Stimulated activated naive CD4-positive, alpha-beta T cell (primary cell): ENCODE measurements at regions not wholly inside any gene's neighbourhood (a gene's known extent, or its start where the extent isn't known, plus 50 kb on each side); places are given as distances from the start of the nearest gene placed in this dataset.
"Not testable (repeated sequence)": the region's sequence is repeated elsewhere in the genome, so short reads cannot be mapped to it uniquely, and the experiment has no call there.

Source experiments
- DNase-seq, 6 experiments: peaks; one replicate each; lab custom pipeline; 2025; lab: John Stamatoyannopoulos, UW

GRCh38 chr10:111595173-111595572 lies 518.3 kb downstream of the ADRA2A start:
- DNase-seq = no peak

GRCh38 chr10:111598433-111599059 lies 521.7 kb downstream of the ADRA2A start:
- DNase-seq = peak in 5 of 6 experiments; percentile 2 to 28 (median 11)

- DNase-seq = no peak
Measured at GRCh38 chr10:111599943-111600342, 523.1 kb downstream of the ADRA2A start.

- no peak for DNase-seq
Measured at GRCh38 chr10:111600772-111601171, 523.9 kb downstream of the ADRA2A start.

- DNase-seq = no peak
Measured at GRCh38 chr10:111612273-111612672, 535.4 kb downstream of the ADRA2A start.

- no peak for DNase-seq
Measured at GRCh38 chr10:111634191-111634590, 549.4 kb downstream of the GPAM start.

- DNase-seq = no peak
Measured at GRCh38 chr10:111646021-111646420, 537.5 kb downstream of the GPAM start.

- DNase-seq = no peak
Measured at GRCh38 chr10:111648046-111648445, 535.5 kb downstream of the GPAM start.

- not testable (repeated sequence) for DNase-seq
Measured at GRCh38 chr10:111649080-111649479, 534.5 kb downstream of the GPAM start.

GRCh38 chr10:111650088-111650487 lies 533.5 kb downstream of the GPAM start:
- DNase-seq = no peak

GRCh38 chr10:111656066-111656465 lies 527.5 kb downstream of the GPAM start:
- no peak for DNase-seq

- no peak for DNase-seq
Measured at GRCh38 chr10:111677759-111678158, 505.8 kb downstream of the GPAM start.

GRCh38 chr10:111686796-111687195 lies 496.8 kb downstream of the GPAM start:
- no peak for DNase-seq

- no peak for DNase-seq
Measured at GRCh38 chr10:111698711-111699110, 484.9 kb downstream of the GPAM start.

GRCh38 chr10:111703986-111704385 lies 479.6 kb downstream of the GPAM start:
- DNase-seq = no peak

GRCh38 chr10:111705021-111705420 lies 478.5 kb downstream of the GPAM start:
- no peak for DNase-seq

- DNase-seq = no peak
Measured at GRCh38 chr10:111706331-111706730, 477.2 kb downstream of the GPAM start.

- DNase-seq = no peak
Measured at GRCh38 chr10:111707076-111707475, 476.5 kb downstream of the GPAM start.

- DNase-seq = no peak
Measured at GRCh38 chr10:111709603-111710002, 474.0 kb downstream of the GPAM start.

- no peak for DNase-seq
Measured at GRCh38 chr10:111716032-111716431, 467.5 kb downstream of the GPAM start.

GRCh38 chr10:111724121-111724520 lies 459.4 kb downstream of the GPAM start:
- no peak for DNase-seq

GRCh38 chr10:111725050-111725449 lies 458.5 kb downstream of the GPAM start:
- DNase-seq = no peak

- no peak for DNase-seq
Measured at GRCh38 chr10:111732166-111732785, 451.3 kb downstream of the GPAM start.
